Endothelial cell of umbilical vein (primary cell): ENCODE measurements at regions not wholly inside any gene's neighbourhood (a gene's known extent, or its start where the extent isn't known, plus 50 kb on each side); places are given as distances from the start of the nearest gene placed in this dataset.

Experiments used
- CTCF ChIP-seq, 2 donors: IDR thresholded peaks; 1 replicate in 1 of 2; 2 replicates in 1 of 2; pipeline ENCODE4 v1.5.1; 2011; ENCODE audit warnings: low read length in 2 of 2, mild to moderate bottlenecking in 2 of 2, moderate library complexity in 2 of 2, control low read depth in 1 of 2, inconsistent platforms in 1 of 2, low read depth in 1 of 2; ENCODE audit not compliant: insufficient read depth in 1 of 2; ENCODE audit errors: extremely low read depth in 1 of 2
- EZH2 ChIP-seq: IDR thresholded peaks from 2 replicates; pipeline ENCODE4 v1.6.1; 2012; ENCODE audit warnings: borderline replicate concordance, low read depth, mild to moderate bottlenecking, moderate library complexity, low read length, inconsistent platforms; ENCODE audit not compliant: severe bottlenecking
- FOS ChIP-seq: IDR thresholded peaks from 2 replicates; pipeline ENCODE4 v1.6.1; 2011; ENCODE audit warnings: mild to moderate bottlenecking, low read length, moderate library complexity, borderline replicate concordance; ENCODE audit not compliant: insufficient read depth
- GATA2 ChIP-seq: IDR thresholded peaks from 2 replicates; pipeline ENCODE4 v1.7.0; 2011; ENCODE audit warnings: low read depth, mild to moderate bottlenecking, moderate library complexity, mixed read lengths, low read length; ENCODE audit not compliant: insufficient read length, insufficient read depth
- JUN ChIP-seq: IDR thresholded peaks from 2 replicates; pipeline ENCODE4 v1.6.1; 2011; ENCODE audit warnings: borderline replicate concordance, low read depth; ENCODE audit not compliant: insufficient read length, insufficient read depth
- MAX ChIP-seq: IDR thresholded peaks from 2 replicates; pipeline ENCODE4 v1.6.1; 2011; ENCODE audit not compliant: insufficient read depth, insufficient read length
- MYC ChIP-seq: IDR thresholded peaks from one replicate; pipeline ENCODE4 v1.6.1; 2011; ENCODE audit warnings: mild to moderate bottlenecking, low read depth, low read length
- POLR2A ChIP-seq: IDR thresholded peaks from 2 replicates; pipeline ENCODE4 v1.6.1; 2012; ENCODE audit warnings: low read depth, mild to moderate bottlenecking, control low read depth, low read length
- POLR2AphosphoS5 ChIP-seq: IDR thresholded peaks from 2 replicates; pipeline ENCODE4 v1.6.1; 2012; ENCODE audit warnings: low read depth, mild to moderate bottlenecking, control low read depth, low read length, moderate library complexity; ENCODE audit not compliant: insufficient read depth

GRCh38 chr15:95684126-95684525 is 646.4 kb upstream of the NR2F2 start:
- TF ChIP-seq CTCF (IDR thresholded peaks at IDR 0.05; ENCODE audit: extremely low read depth in 1 of 2, insufficient read depth in 1 of 2, low read depth in 1 of 2, low read length in 2 of 2) (no peak), POLR2A (no peak), JUN (no peak), POLR2AphosphoS5 (no peak), MYC (no peak), GATA2 (no peak), EZH2 (no peak), MAX (no peak), FOS (no peak)
